HFFc6 (cell line): ENCODE measurements at regions not wholly inside any gene's neighbourhood (a gene's known extent, or its start where the extent isn't known, plus 50 kb on each side); places are given as distances from the start of the nearest gene placed in this dataset.

Experiments
- DNase-seq: peaks from one replicate; pipeline ENCODE4 v3.0.0-alpha.2; 2018
- H3K27ac Mint-ChIP-seq: 2 replicates; pipeline ENCODE4 v1.8.0; 2020; ENCODE audit warnings: mild to moderate bottlenecking, mixed read lengths
- H3K27me3 Mint-ChIP-seq: 2 replicates; pipeline ENCODE4 v1.8.0; 2021; ENCODE audit warnings: mild to moderate bottlenecking, moderate library complexity, mixed read lengths; ENCODE audit not compliant: insufficient read depth
- H3K36me3 Mint-ChIP-seq: 2 replicates; pipeline ENCODE4 v1.8.0; 2021; ENCODE audit warnings: low read depth, mixed read lengths
- H3K4me1 Mint-ChIP-seq: 2 replicates; pipeline ENCODE4 v1.8.0; 2020; ENCODE audit warnings: low read depth, mixed read lengths
- H3K4me3 Mint-ChIP-seq: 2 replicates; pipeline ENCODE4 v1.8.0; 2020; ENCODE audit warnings: mild to moderate bottlenecking, moderate library complexity, mixed read lengths
- H3K9me3 Mint-ChIP-seq: 2 replicates; pipeline ENCODE4 v1.8.0; 2020; ENCODE audit warnings: mild to moderate bottlenecking, mixed read lengths
- TF ChIP-seq, protein P1 (sequence below): fragments of 200-600 bp; sonication (generic); IDR thresholded peaks from 2 replicates; pipeline ENCODE4 v1.5.0; 2021; ENCODE audit warnings: antibody characterized with exemption, mild to moderate bottlenecking

DNA sequence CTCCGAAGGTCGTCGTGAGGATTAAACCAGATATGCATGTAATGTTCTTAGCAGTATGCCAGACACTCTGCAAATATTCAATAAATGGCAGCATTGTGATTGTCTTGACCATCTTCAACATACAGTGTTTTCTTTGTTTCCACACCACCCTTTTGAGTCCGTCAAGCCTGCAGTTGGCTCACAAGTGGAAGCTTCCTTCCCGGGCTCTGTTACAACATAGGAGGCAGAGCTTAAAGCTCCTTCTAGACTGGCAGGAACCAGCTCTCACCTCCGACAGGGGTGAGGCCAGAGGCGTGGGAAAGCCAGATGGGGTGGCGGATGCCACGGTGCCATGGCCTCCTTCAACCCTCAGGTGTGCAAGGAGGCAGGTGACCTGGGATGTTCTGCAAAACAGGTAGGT, 138.3 kb downstream of the FOXL1 start:
- Mint-ChIP-seq H3K4me3 (no peak overlapping the region), H3K27ac (no peak overlapping the region), H3K36me3 (no peaks in the 10 kb centered on the region), H3K9me3 (no peaks in the 10 kb centered on the region), H3K27me3 (peaks cover 20% of the 10 kb centered on the region), H3K4me1 (peaks cover 4% of the 10 kb centered on the region; the same call in 1 of the 2 replicates)
- TF ChIP-seq, protein P1, sequence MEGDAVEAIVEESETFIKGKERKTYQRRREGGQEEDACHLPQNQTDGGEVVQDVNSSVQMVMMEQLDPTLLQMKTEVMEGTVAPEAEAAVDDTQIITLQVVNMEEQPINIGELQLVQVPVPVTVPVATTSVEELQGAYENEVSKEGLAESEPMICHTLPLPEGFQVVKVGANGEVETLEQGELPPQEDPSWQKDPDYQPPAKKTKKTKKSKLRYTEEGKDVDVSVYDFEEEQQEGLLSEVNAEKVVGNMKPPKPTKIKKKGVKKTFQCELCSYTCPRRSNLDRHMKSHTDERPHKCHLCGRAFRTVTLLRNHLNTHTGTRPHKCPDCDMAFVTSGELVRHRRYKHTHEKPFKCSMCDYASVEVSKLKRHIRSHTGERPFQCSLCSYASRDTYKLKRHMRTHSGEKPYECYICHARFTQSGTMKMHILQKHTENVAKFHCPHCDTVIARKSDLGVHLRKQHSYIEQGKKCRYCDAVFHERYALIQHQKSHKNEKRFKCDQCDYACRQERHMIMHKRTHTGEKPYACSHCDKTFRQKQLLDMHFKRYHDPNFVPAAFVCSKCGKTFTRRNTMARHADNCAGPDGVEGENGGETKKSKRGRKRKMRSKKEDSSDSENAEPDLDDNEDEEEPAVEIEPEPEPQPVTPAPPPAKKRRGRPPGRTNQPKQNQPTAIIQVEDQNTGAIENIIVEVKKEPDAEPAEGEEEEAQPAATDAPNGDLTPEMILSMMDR = no peak
- DNase-seq = no peak

GRCh38 chr16:86718118-86718517, 139.8 kb downstream of the FOXL1 start:
- no peak for DNase-seq
- no peak overlapping the region for H3K27ac Mint-ChIP-seq
- peaks cover 17% of the 10 kb centered on the region for H3K27me3 Mint-ChIP-seq
- no peak overlapping the region for H3K4me3 Mint-ChIP-seq
- no peaks in the 10 kb centered on the region for H3K9me3 Mint-ChIP-seq
- TF ChIP-seq, protein P1 = no peak
- no peaks in the 10 kb centered on the region for H3K36me3 Mint-ChIP-seq
- H3K4me1 Mint-ChIP-seq = peaks cover 4% of the 10 kb centered on the region; the same call in 1 of the 2 replicates

- Mint-ChIP-seq H3K27me3 (peaks cover 26% of the 10 kb centered on the region), H3K27ac (no peak overlapping the region), H3K36me3 (no peaks in the 10 kb centered on the region), H3K4me1 (peaks cover 12% of the 10 kb centered on the region; the same call in 1 of the 2 replicates), H3K4me3 (no peak overlapping the region), H3K9me3 (no peaks in the 10 kb centered on the region)
- no peak for DNase-seq
- TF ChIP-seq, protein P1 = no peak
Measured at GRCh38 chr16:86722970-86723369, 144.6 kb downstream of the FOXL1 start.

GRCh38 chr16:86723689-86724088, 145.3 kb downstream of the FOXL1 start:
- DNase-seq = no peak
- H3K36me3 Mint-ChIP-seq = no peaks in the 10 kb centered on the region
- no peak overlapping the region for H3K27ac Mint-ChIP-seq
- H3K4me3 Mint-ChIP-seq = no peak overlapping the region
- TF ChIP-seq, protein P1 = no peak
- H3K9me3 Mint-ChIP-seq = no peaks in the 10 kb centered on the region
- peaks cover 33% of the 10 kb centered on the region for H3K27me3 Mint-ChIP-seq
- peaks cover 8% of the 10 kb centered on the region; the same call in 1 of the 2 replicates for H3K4me1 Mint-ChIP-seq

GRCh38 chr16:86725401-86725800, 147.1 kb downstream of the FOXL1 start:
- TF ChIP-seq, protein P1 = no peak
- no peaks in the 10 kb centered on the region for H3K36me3 Mint-ChIP-seq
- peaks cover 39% of the 10 kb centered on the region for H3K27me3 Mint-ChIP-seq
- no peaks in the 10 kb centered on the region for H3K9me3 Mint-ChIP-seq
- H3K4me1 Mint-ChIP-seq = peaks cover 11% of the 10 kb centered on the region; the same call in 1 of the 2 replicates
- no peak overlapping the region for H3K27ac Mint-ChIP-seq
- H3K4me3 Mint-ChIP-seq = no peak overlapping the region; the same call in 1 of the 2 replicates
- no peak for DNase-seq

- H3K36me3 Mint-ChIP-seq = no peaks in the 10 kb centered on the region
- TF ChIP-seq, protein P1 = no peak
- DNase-seq = no peak
- no peak overlapping the region for H3K27ac Mint-ChIP-seq
- H3K4me1 Mint-ChIP-seq = peaks cover 19% of the 10 kb centered on the region; the same call in 1 of the 2 replicates
- no peak overlapping the region for H3K4me3 Mint-ChIP-seq
- no peaks in the 10 kb centered on the region for H3K9me3 Mint-ChIP-seq
- peaks cover 34% of the 10 kb centered on the region for H3K27me3 Mint-ChIP-seq
Measured at GRCh38 chr16:86726340-86726739, 148.0 kb downstream of the FOXL1 start.
